ENCODE measurements at regions not wholly inside any gene's neighbourhood (a gene's known extent, or its start where the extent isn't known, plus 50 kb on each side); places are given as distances from the start of the nearest gene placed in this dataset.

DNA sequence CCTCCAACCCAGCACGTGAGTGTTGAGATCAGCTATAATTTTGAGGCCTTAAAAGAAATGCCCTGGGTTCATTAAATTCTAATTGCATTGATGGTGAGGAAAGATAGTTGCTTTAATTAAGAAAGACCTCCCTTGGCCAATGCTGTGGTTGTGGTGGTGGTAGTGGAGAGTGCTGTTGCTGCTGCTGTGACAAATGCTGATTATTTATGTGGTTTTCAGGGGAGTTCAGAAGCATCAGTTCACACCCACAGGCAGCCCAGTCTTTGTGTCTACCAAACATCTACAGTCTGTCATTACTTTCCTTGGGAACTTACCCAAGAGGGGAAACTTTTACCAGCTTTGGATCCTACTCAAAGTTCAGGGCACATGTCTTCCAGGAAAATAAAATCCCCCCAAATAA, 178.4 kb upstream of the PARP11 start:
- WGBS = 55% methylated on average over 1 of the region's 1 CpG
- H3K4me2 ChIP-seq (ENCODE audit: low read length, poor library complexity, severe bottlenecking) = no peak overlapping the region

DNA sequence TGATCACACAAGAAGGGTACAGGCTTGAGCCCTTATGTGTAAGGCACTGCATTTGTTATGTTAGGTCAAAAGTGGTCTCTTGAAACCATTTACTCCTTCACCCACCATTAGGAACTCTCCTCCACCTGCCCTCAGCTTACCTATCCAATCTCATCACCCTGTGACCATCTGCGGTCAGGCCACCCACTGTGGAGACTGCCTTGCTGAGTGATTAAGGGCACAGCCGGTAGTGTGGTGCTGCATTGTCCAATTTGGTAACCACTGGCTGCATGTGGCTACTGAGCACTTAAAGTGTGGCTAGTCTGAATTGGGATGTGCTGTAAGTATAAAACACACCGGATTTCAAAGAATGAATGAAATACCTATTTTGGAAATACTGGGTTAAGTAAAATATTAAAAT, 177.1 kb upstream of the PARP11 start:
- no peak overlapping the region for H4K91ac ChIP-seq (ENCODE audit: low read length)
- H3K14ac ChIP-seq (ENCODE audit: low read length in 2 of 2) = no peak overlapping the region
- H3K79me1 ChIP-seq (replicated peaks; ENCODE audit: low read length, poor library complexity, severe bottlenecking) = no peaks in the 10 kb centered on the region
- no peak overlapping the region for H2BK12ac ChIP-seq (ENCODE audit: low read length in 2 of 2)
- no peak overlapping the region for H3K4me2 ChIP-seq (ENCODE audit: low read length, poor library complexity, severe bottlenecking)
- no peak overlapping the region for H3K4me3 ChIP-seq (ENCODE audit: insufficient read depth in 1 of 2, low read depth in 1 of 2, low read length in 2 of 2)
- no peak overlapping the region for H3K9ac ChIP-seq (ENCODE audit: low read length)
- DNase-seq = no peak
- H3K27me3 ChIP-seq (ENCODE audit: control insufficient read depth in 1 of 2, insufficient read depth in 1 of 2, low read length in 2 of 2) = peaks cover 42 to 81% of the 10 kb centered on the region in 2 experiments
- no peak overlapping the region for H3K27ac ChIP-seq (ENCODE audit: low read length, poor library complexity, severe bottlenecking)
- no peaks in the 10 kb centered on the region for H3K36me3 ChIP-seq (ENCODE audit: control insufficient read depth in 1 of 2, insufficient read depth in 2 of 2, low read depth in 1 of 2, low read length in 2 of 2)
- H3K9me3 ChIP-seq (ENCODE audit: control insufficient read depth, low read length) = no peaks in the 10 kb centered on the region
- H2BK120ac ChIP-seq (ENCODE audit: low read depth, low read length) = no peak overlapping the region
- no peak overlapping the region for H3K23ac ChIP-seq (ENCODE audit: low read length in 2 of 2)
- H2AK5ac ChIP-seq (ENCODE audit: low read length, severe bottlenecking) = no peak overlapping the region
- H3K4me1 ChIP-seq (ENCODE audit: control insufficient read depth, insufficient read depth, low read depth, low read length) = no peaks in the 10 kb centered on the region
- H3K18ac ChIP-seq (ENCODE audit: low read depth in 1 of 2, low read length in 2 of 2) = peak overlapping the region in 1 of 2 experiments; percentile 5
- no peak overlapping the region for H3K4ac ChIP-seq (ENCODE audit: low read depth in 1 of 2, low read length in 2 of 2)
- H2BK15ac ChIP-seq (ENCODE audit: low read depth, poor library complexity, severe bottlenecking) = no peak overlapping the region
- H2AFZ ChIP-seq (ENCODE audit: low read depth, low read length) = no peak overlapping the region
- H2BK5ac ChIP-seq (ENCODE audit: low read depth, low read length, poor library complexity, severe bottlenecking) = no peak overlapping the region
- no peak overlapping the region for H4K8ac ChIP-seq (ENCODE audit: low read length)
- WGBS = 100% methylated on average over 2 of the region's 3 CpGs

More for the DNA sequence above, 178.4 kb upstream of the PARP11 start:
- no peak overlapping the region for H2AK5ac ChIP-seq (ENCODE audit: low read length, severe bottlenecking)
- peaks cover 42 to 75% of the 10 kb centered on the region in 2 experiments for H3K27me3 ChIP-seq (ENCODE audit: control insufficient read depth in 1 of 2, insufficient read depth in 1 of 2, low read length in 2 of 2)
- no peak overlapping the region for H3K14ac ChIP-seq (ENCODE audit: low read length in 2 of 2)
- H2BK12ac ChIP-seq (ENCODE audit: low read length in 2 of 2) = no peak overlapping the region
- H3K79me1 ChIP-seq (replicated peaks; ENCODE audit: low read length, poor library complexity, severe bottlenecking) = no peaks in the 10 kb centered on the region
- H3K9ac ChIP-seq (ENCODE audit: low read length) = no peak overlapping the region
- no peak overlapping the region for H3K23ac ChIP-seq (ENCODE audit: low read length in 2 of 2)
- no peak overlapping the region for H3K4me3 ChIP-seq (ENCODE audit: insufficient read depth in 1 of 2, low read depth in 1 of 2, low read length in 2 of 2)
- no peak for DNase-seq
- H2BK15ac ChIP-seq (ENCODE audit: low read depth, poor library complexity, severe bottlenecking) = no peak overlapping the region
- no peak overlapping the region for H4K91ac ChIP-seq (ENCODE audit: low read length)
- no peak overlapping the region for H2BK120ac ChIP-seq (ENCODE audit: low read depth, low read length)
- no peak overlapping the region for H3K18ac ChIP-seq (ENCODE audit: low read depth in 1 of 2, low read length in 2 of 2)
- H3K4ac ChIP-seq (ENCODE audit: low read depth in 1 of 2, low read length in 2 of 2) = no peak overlapping the region
- no peak overlapping the region for H3K27ac ChIP-seq (ENCODE audit: low read length, poor library complexity, severe bottlenecking)
- H2AFZ ChIP-seq (ENCODE audit: low read depth, low read length) = no peak overlapping the region
- no peaks in the 10 kb centered on the region for H3K36me3 ChIP-seq (ENCODE audit: control insufficient read depth in 1 of 2, insufficient read depth in 2 of 2, low read depth in 1 of 2, low read length in 2 of 2)
- H4K8ac ChIP-seq (ENCODE audit: low read length) = no peak overlapping the region
- H3K9me3 ChIP-seq (ENCODE audit: control insufficient read depth, low read length) = no peaks in the 10 kb centered on the region
- H3K4me1 ChIP-seq (ENCODE audit: control insufficient read depth, insufficient read depth, low read depth, low read length) = no peaks in the 10 kb centered on the region
- no peak overlapping the region for H2BK5ac ChIP-seq (ENCODE audit: low read depth, low read length, poor library complexity, severe bottlenecking)

DNA sequence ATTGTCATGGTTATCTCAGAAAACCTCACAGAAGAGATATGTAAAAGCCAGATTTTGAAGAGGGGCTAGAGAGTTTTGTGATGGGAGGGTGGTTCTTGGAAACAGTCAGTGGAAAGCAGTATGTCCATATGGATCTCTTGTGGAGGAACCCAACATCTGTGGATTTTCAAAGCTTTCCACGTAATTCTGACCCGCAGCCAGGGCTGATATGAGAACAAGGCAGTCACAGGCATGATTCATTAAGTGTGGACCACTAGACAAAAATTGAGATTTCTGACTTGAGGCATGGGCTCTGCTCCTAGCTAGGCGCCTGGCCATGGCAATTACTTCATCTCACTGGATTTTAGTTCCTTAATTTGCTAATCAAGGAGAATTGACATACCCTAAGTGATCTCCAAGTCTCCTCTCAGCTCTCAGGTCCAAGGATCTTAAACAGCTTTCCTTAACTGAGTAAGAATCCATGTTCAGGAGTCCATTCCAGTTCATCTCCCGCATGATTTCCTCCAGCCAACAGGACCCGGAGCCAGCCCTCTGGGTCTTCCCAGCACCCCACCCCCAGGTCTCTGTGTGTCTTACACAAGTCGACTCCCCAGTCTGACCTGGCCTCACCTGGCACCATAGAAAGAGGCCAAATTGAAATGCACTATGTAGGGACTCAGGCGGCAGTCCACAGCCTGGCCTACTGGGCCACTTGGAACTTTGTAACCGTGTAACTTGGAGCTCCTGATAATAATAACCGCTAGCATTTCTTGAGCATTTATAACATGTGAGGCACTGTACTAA, 176.3 kb upstream of the PARP11 start:
- DNase-seq = no peak
- Histone ChIP-seq H3K9ac (ENCODE audit: low read length) (no peak overlapping the region), H4K91ac (ENCODE audit: low read length) (no peak overlapping the region), H3K4me3 (ENCODE audit: insufficient read depth in 1 of 2, low read depth in 1 of 2, low read length in 2 of 2) (no peak overlapping the region), H2BK12ac (ENCODE audit: low read length in 2 of 2) (no peak overlapping the region), H2BK120ac (ENCODE audit: low read depth, low read length) (no peak overlapping the region), H3K36me3 (ENCODE audit: control insufficient read depth in 1 of 2, insufficient read depth in 2 of 2, low read depth in 1 of 2, low read length in 2 of 2) (no peaks in the 10 kb centered on the region), H3K4me1 (ENCODE audit: control insufficient read depth, insufficient read depth, low read depth, low read length) (no peaks in the 10 kb centered on the region), H3K9me3 (ENCODE audit: control insufficient read depth, low read length) (no peaks in the 10 kb centered on the region), H3K23ac (ENCODE audit: low read length in 2 of 2) (no peak overlapping the region), H2BK15ac (ENCODE audit: low read depth, poor library complexity, severe bottlenecking) (no peak overlapping the region), H2BK5ac (ENCODE audit: low read depth, low read length, poor library complexity, severe bottlenecking) (no peak overlapping the region), H3K4me2 (ENCODE audit: low read length, poor library complexity, severe bottlenecking) (no peak overlapping the region), H3K18ac (ENCODE audit: low read depth in 1 of 2, low read length in 2 of 2) (no peak overlapping the region), H3K27me3 (ENCODE audit: control insufficient read depth in 1 of 2, insufficient read depth in 1 of 2, low read length in 2 of 2) (peaks cover 41 to 80% of the 10 kb centered on the region in 2 experiments), H2AK5ac (ENCODE audit: low read length, severe bottlenecking) (no peak overlapping the region), H2AFZ (ENCODE audit: low read depth, low read length) (no peak overlapping the region), H4K8ac (ENCODE audit: low read length) (no peak overlapping the region), H3K27ac (ENCODE audit: low read length, poor library complexity, severe bottlenecking) (no peak overlapping the region), H3K14ac (ENCODE audit: low read length in 2 of 2) (no peak overlapping the region), H3K4ac (ENCODE audit: low read depth in 1 of 2, low read length in 2 of 2) (no peak overlapping the region), H3K79me1 (replicated peaks; ENCODE audit: low read length, poor library complexity, severe bottlenecking) (no peaks in the 10 kb centered on the region)
- WGBS = 85% methylated on average over 9 of the region's 9 CpGs

DNA sequence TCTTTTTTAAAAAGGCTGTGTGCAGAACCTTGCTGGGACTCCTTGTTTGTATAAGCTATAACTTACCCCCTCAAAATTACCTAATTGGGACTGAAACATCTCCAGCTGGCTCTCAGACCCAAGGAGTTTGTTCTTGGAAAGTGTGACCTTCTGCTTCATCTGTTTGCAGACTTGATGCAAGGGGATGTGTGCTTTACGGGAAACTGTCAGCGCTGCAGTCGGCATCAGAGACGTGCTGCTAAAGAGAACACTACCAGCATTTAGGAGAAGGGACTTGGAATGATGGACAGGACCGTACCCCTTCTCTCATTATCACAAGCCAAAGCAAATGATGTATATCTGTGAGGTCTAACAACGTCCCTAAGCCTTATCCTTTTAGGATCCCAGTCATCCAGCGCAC, 174.2 kb upstream of the PARP11 start:
- Histone ChIP-seq H4K91ac (ENCODE audit: low read length) (no peak overlapping the region), H3K27me3 (ENCODE audit: control insufficient read depth in 1 of 2, insufficient read depth in 1 of 2, low read length in 2 of 2) (peaks cover 39 to 77% of the 10 kb centered on the region in 2 experiments), H3K4me3 (ENCODE audit: insufficient read depth in 1 of 2, low read depth in 1 of 2, low read length in 2 of 2) (no peak overlapping the region), H3K9me3 (ENCODE audit: control insufficient read depth, low read length) (no peaks in the 10 kb centered on the region), H3K23ac (ENCODE audit: low read length in 2 of 2) (no peak overlapping the region), H3K4ac (ENCODE audit: low read depth in 1 of 2, low read length in 2 of 2) (no peak overlapping the region), H3K4me2 (ENCODE audit: low read length, poor library complexity, severe bottlenecking) (no peak overlapping the region), H2BK12ac (ENCODE audit: low read length in 2 of 2) (no peak overlapping the region), H4K8ac (ENCODE audit: low read length) (no peak overlapping the region), H3K27ac (ENCODE audit: low read length, poor library complexity, severe bottlenecking) (no peak overlapping the region), H2AFZ (ENCODE audit: low read depth, low read length) (no peak overlapping the region), H2BK120ac (ENCODE audit: low read depth, low read length) (no peak overlapping the region), H3K18ac (ENCODE audit: low read depth in 1 of 2, low read length in 2 of 2) (no peak overlapping the region), H3K14ac (ENCODE audit: low read length in 2 of 2) (no peak overlapping the region), H3K36me3 (ENCODE audit: control insufficient read depth in 1 of 2, insufficient read depth in 2 of 2, low read depth in 1 of 2, low read length in 2 of 2) (no peaks in the 10 kb centered on the region), H3K79me1 (replicated peaks; ENCODE audit: low read length, poor library complexity, severe bottlenecking) (no peaks in the 10 kb centered on the region), H2BK5ac (ENCODE audit: low read depth, low read length, poor library complexity, severe bottlenecking) (no peak overlapping the region), H3K4me1 (ENCODE audit: control insufficient read depth, insufficient read depth, low read depth, low read length) (no peaks in the 10 kb centered on the region), H2AK5ac (ENCODE audit: low read length, severe bottlenecking) (no peak overlapping the region), H3K9ac (ENCODE audit: low read length) (no peak overlapping the region), H2BK15ac (ENCODE audit: low read depth, poor library complexity, severe bottlenecking) (no peak overlapping the region)
- DNase-seq = no peak
- 82% methylated on average over 7 of the region's 7 CpGs for WGBS

All from mesenchymal stem cell (in vitro differentiated cells and primary cell).